H1 (cell line): ENCODE measurements at regions not wholly inside any gene's neighbourhood (a gene's known extent, or its start where the extent isn't known, plus 50 kb on each side); places are given as distances from the start of the nearest gene placed in this dataset.

Source experiments
- CTCF ChIA-PET: fragments of 300-600 bp; sonication (Branson Sonifier 250); formaldehyde crosslinking; loops from one replicate; lab custom pipeline; 2021; ENCODE audit not compliant: partially characterized antibody; lab: Charles Lee
- POLR2A ChIA-PET: fragments of 300-600 bp; sonication (Branson Sonifier 250); formaldehyde crosslinking; loops from one replicate; lab custom pipeline; 2021; ENCODE audit warnings: inconsistent platforms; ENCODE audit not compliant: partially characterized antibody; lab: Charles Lee
- DNase-seq, 2 experiments: peaks; one replicate each; pipeline versions ENCODE4 v3.0.0 to v3.0.0-alpha.2; 2010 to 2022; ENCODE audit warnings: low spot score in 2 of 2, low read depth in 1 of 2, mixed read lengths in 1 of 2
- FAIRE-seq: peaks from 2 replicates; lab custom pipeline; 2011; peaks lifted over from hg19 to GRCh38; lab: Jason Lieb, UNC
- H2AFZ ChIP-seq: 2 replicates; pipeline ENCODE4 v1.8.1; 2012; ENCODE audit warnings: low read length, inconsistent platforms
- H2AK5ac ChIP-seq: 2 replicates; pipeline ENCODE4 v1.6.1; 2013; ENCODE audit warnings: low read depth, low read length
- H2BK120ac ChIP-seq: replicated peaks from 2 replicates; pipeline ENCODE3; 2013; ENCODE audit warnings: low read depth, low read length, inconsistent platforms
- H2BK12ac ChIP-seq: 2 replicates; pipeline ENCODE4 v1.6.1; 2013; ENCODE audit warnings: low read depth, low read length
- H2BK15ac ChIP-seq: 2 replicates; pipeline ENCODE4 v1.6.1; 2013; ENCODE audit warnings: low read length
- H2BK20ac ChIP-seq: 2 replicates; pipeline ENCODE4 v1.6.1; 2013; ENCODE audit warnings: low read length
- H2BK5ac ChIP-seq: 2 replicates; pipeline ENCODE4 v1.6.1; 2013; ENCODE audit warnings: low read depth, low read length
- H3K14ac ChIP-seq: 2 replicates; pipeline ENCODE4 v1.6.1; 2013; ENCODE audit warnings: inconsistent platforms; ENCODE audit not compliant: insufficient read length
- H3K18ac ChIP-seq: 2 replicates; pipeline ENCODE4 v1.6.1; 2013; ENCODE audit warnings: low read length; ENCODE audit errors: extremely low read depth
- H3K23ac ChIP-seq: 2 replicates; pipeline ENCODE4 v1.6.1; 2013; ENCODE audit warnings: inconsistent platforms; ENCODE audit not compliant: insufficient read length
- H3K23me2 ChIP-seq: 2 replicates; pipeline ENCODE4 v1.6.1; 2013; ENCODE audit warnings: low read depth, low read length
- H3K27ac ChIP-seq: 2 replicates; pipeline ENCODE4 v1.6.1; 2011; ENCODE audit warnings: low read depth, low read length, inconsistent platforms
- H3K27me3 ChIP-seq, 4 experiments: replicated peaks in 1 of 4; 1 replicate in 1 of 4; 2 replicates in 3 of 4; pipeline versions ENCODE4 v1.6.1 to v1.8.1; 2011 to 2013; ENCODE audit warnings: low read length in 3 of 4, mild to moderate bottlenecking in 3 of 4, inconsistent platforms in 2 of 4, mixed read lengths in 2 of 4, moderate library complexity in 1 of 4; ENCODE audit not compliant: control insufficient read depth in 3 of 4, insufficient read depth in 3 of 4; ENCODE audit errors: extremely low read depth in 1 of 4
- H3K36me3 ChIP-seq, 4 experiments: 2 replicates each; pipeline versions ENCODE4 v1.6.1 to v1.8.1; 2011 to 2013; ENCODE audit warnings: mild to moderate bottlenecking in 4 of 4, low read length in 3 of 4, moderate library complexity in 2 of 4, control low read depth in 1 of 4, inconsistent platforms in 1 of 4; ENCODE audit not compliant: insufficient read depth in 4 of 4, control insufficient read depth in 2 of 4
- H3K4ac ChIP-seq: replicated peaks from 2 replicates; pipeline ENCODE3; 2013; ENCODE audit warnings: low read length, low read depth, mixed read lengths, inconsistent platforms; ENCODE audit not compliant: insufficient read length
- H3K4me1 ChIP-seq, 4 experiments: replicated peaks in 1 of 4; 1 replicate in 1 of 4; 2 replicates in 3 of 4; pipeline versions ENCODE4 v1.6.1 to v1.8.1; 2011 to 2013; ENCODE audit warnings: low read length in 3 of 4, inconsistent platforms in 2 of 4, mixed read lengths in 1 of 4; ENCODE audit not compliant: insufficient read depth in 4 of 4, control insufficient read depth in 3 of 4
- H3K4me2 ChIP-seq, 2 experiments: 2 replicates each; pipeline versions ENCODE4 v1.6.1 to v1.8.1; 2011 to 2013; ENCODE audit warnings: low read depth in 2 of 2, low read length in 2 of 2, control low read depth in 1 of 2, inconsistent platforms in 1 of 2, mild to moderate bottlenecking in 1 of 2; ENCODE audit not compliant: insufficient read depth in 1 of 2
- H3K4me3 ChIP-seq, 4 experiments: fragments of 200-600, 300-600 bp in 1 of 4; sonication (generic), shearing (Covaris generic), sonication (Bioruptor Twin) in 1 of 4; 2 replicates each; pipeline versions ENCODE4 v1.5.1 to v1.8.1; 2011 to 2016; ENCODE audit warnings: low read length in 4 of 4, low read depth in 3 of 4, control low read depth in 2 of 4, inconsistent platforms in 2 of 4, mild to moderate bottlenecking in 2 of 4, mixed read lengths in 1 of 4, moderate library complexity in 1 of 4; ENCODE audit not compliant: insufficient read depth in 2 of 4; ENCODE audit errors: extremely low read depth in 1 of 4
- H3K56ac ChIP-seq: replicated peaks from 2 replicates; pipeline ENCODE3; 2013; ENCODE audit warnings: low read depth, mild to moderate bottlenecking, mixed read lengths, low read length, inconsistent platforms; ENCODE audit not compliant: insufficient read length
- H3K79me1 ChIP-seq: 2 replicates; pipeline ENCODE4 v1.6.1; 2013; ENCODE audit warnings: low read depth, low read length, control low read depth
- H3K79me2 ChIP-seq, 2 experiments: 2 replicates each; pipeline versions ENCODE4 v1.6.1 to v1.8.1; 2012 to 2013; ENCODE audit warnings: low read length in 2 of 2, mild to moderate bottlenecking in 2 of 2, inconsistent platforms in 1 of 2; ENCODE audit not compliant: insufficient read depth in 2 of 2, control insufficient read depth in 1 of 2
- H3K9ac ChIP-seq, 4 experiments: replicated peaks in 1 of 4; 1 replicate in 1 of 4; 2 replicates in 3 of 4; pipeline versions ENCODE4 v1.6.1 to v1.8.1; 2011 to 2013; ENCODE audit warnings: low read depth in 3 of 4, low read length in 3 of 4, control low read depth in 2 of 4, mild to moderate bottlenecking in 2 of 4, moderate library complexity in 2 of 4, inconsistent platforms in 1 of 4; ENCODE audit errors: extremely low read depth in 1 of 4
- H3K9me3 ChIP-seq, 2 experiments: 2 replicates each; pipeline versions ENCODE4 v1.6.1 to v1.8.1; 2012 to 2013; ENCODE audit warnings: mild to moderate bottlenecking in 2 of 2, moderate library complexity in 2 of 2, control low read depth in 1 of 2, inconsistent platforms in 1 of 2, low read depth in 1 of 2, low read length in 1 of 2, mixed read lengths in 1 of 2; ENCODE audit not compliant: insufficient read depth in 2 of 2
- H4K20me1 ChIP-seq, 2 experiments: replicated peaks in 1 of 2; 2 replicates each; pipeline versions ENCODE3 to v1.8.1; 2011 to 2013; ENCODE audit warnings: inconsistent platforms in 2 of 2, low read length in 2 of 2, mild to moderate bottlenecking in 1 of 2; ENCODE audit not compliant: insufficient read depth in 2 of 2, control insufficient read depth in 1 of 2
- H4K5ac ChIP-seq: 2 replicates; pipeline ENCODE4 v1.6.1; 2013; ENCODE audit warnings: low read length, low read depth, mixed read lengths, inconsistent platforms; ENCODE audit not compliant: insufficient read length
- H4K8ac ChIP-seq: 2 replicates; pipeline ENCODE4 v1.8.0; 2013; ENCODE audit warnings: mild to moderate bottlenecking, moderate library complexity, low read length, inconsistent platforms; ENCODE audit not compliant: insufficient read depth; ENCODE audit errors: extremely low read depth
- H4K91ac ChIP-seq: replicated peaks from 2 replicates; pipeline ENCODE3; 2013; ENCODE audit warnings: low read length, mixed read lengths, inconsistent platforms; ENCODE audit not compliant: insufficient read length
- ASH2L ChIP-seq: fragments of 200-600, 300-600 bp; sonication (generic); IDR thresholded peaks from one replicate; pipeline ENCODE4 v1.7.1; 2017; ENCODE audit warnings: low read length
- CEBPB ChIP-seq: IDR thresholded peaks from 2 replicates; pipeline ENCODE4 v1.6.1; 2012; ENCODE audit warnings: low read depth, low read length
- CHD2 ChIP-seq: IDR thresholded peaks from 2 replicates; pipeline ENCODE4 v1.6.1; 2012; ENCODE audit warnings: low read length, improper control_type of control experiment
- FOSL1 ChIP-seq: IDR thresholded peaks from 2 replicates; pipeline ENCODE4 v1.6.1; 2011; ENCODE audit warnings: mild to moderate bottlenecking, low read depth, low read length, moderate library complexity; ENCODE audit not compliant: insufficient read depth
- GTF2F1 ChIP-seq: IDR thresholded peaks from 2 replicates; pipeline ENCODE4 v1.6.1; 2012; ENCODE audit warnings: low read depth, low read length, improper control_type of control experiment, borderline replicate concordance
- HDAC2 ChIP-seq, 2 experiments: fragments of 300-600 bp in 1 of 2; sonication (generic) in 1 of 2; IDR thresholded peaks; 2 replicates each; pipeline ENCODE4 v1.6.1; 2011 to 2012; ENCODE audit warnings: low read depth in 2 of 2, low read length in 2 of 2, mild to moderate bottlenecking in 2 of 2, moderate library complexity in 2 of 2, borderline replicate concordance in 1 of 2, inconsistent platforms in 1 of 2
- NANOG ChIP-seq: IDR thresholded peaks from 2 replicates; pipeline ENCODE4 v1.6.1; 2011; ENCODE audit warnings: low read length, low read depth, mild to moderate bottlenecking, inconsistent platforms; ENCODE audit not compliant: insufficient read depth, poor library complexity, severe bottlenecking
- RNF2 ChIP-seq: fragments of 200-900, 300-1000 bp; sonication (generic); IDR thresholded peaks from 2 replicates; pipeline ENCODE4 v1.7.1; 2016; ENCODE audit warnings: borderline replicate concordance, low read depth, mild to moderate bottlenecking, antibody characterized with exemption, low read length; ENCODE audit not compliant: poor library complexity, severe bottlenecking; ENCODE audit errors: missing control alignments
- SP2 ChIP-seq: IDR thresholded peaks from 2 replicates; pipeline ENCODE4 v1.6.1; 2012; ENCODE audit warnings: mild to moderate bottlenecking, low read length, inconsistent platforms
- SUZ12 ChIP-seq: fragments of 200-600 bp; sonication (generic); IDR thresholded peaks from 2 replicates; pipeline ENCODE4 v1.6.1; 2012; ENCODE audit warnings: mild to moderate bottlenecking, inconsistent platforms, low read length, moderate library complexity, mixed read lengths
- TAF1 ChIP-seq: IDR thresholded peaks from 2 replicates; pipeline ENCODE4 v1.6.1; 2011; ENCODE audit warnings: mild to moderate bottlenecking, low read depth, low read length
- USF2 ChIP-seq: IDR thresholded peaks from 2 replicates; pipeline ENCODE4 v1.6.1; 2011; ENCODE audit warnings: low read length, improper control_type of control experiment
- ZNF274 ChIP-seq: IDR thresholded peaks from 2 replicates; pipeline ENCODE4 v1.7.0; 2012; ENCODE audit warnings: low read length, borderline replicate concordance; ENCODE audit errors: extremely low read depth
- WGBS, 2 experiments: shearing (Covaris generic) in 1 of 2; methylation state at CpG; one replicate each; pipeline versions ENCODE4 v1.1.6 to v1.1.7; 2013 to 2015; ENCODE audit warnings: low lambda C conversion rate in 2 of 2, mixed read lengths in 2 of 2, inconsistent platforms in 1 of 2, low coverage in 1 of 2, missing lambda C conversion rate in 1 of 2; ENCODE audit not compliant: insufficient replicate concordance in 2 of 2, insufficient coverage in 1 of 2, insufficient read length in 1 of 2; ENCODE audit errors: extremely low coverage in 1 of 2, missing lambda C conversion rate in 1 of 2; 5-methylcytosine and 5-hydroxymethylcytosine counted together

- Histone ChIP-seq H4K8ac (no peak overlapping the region), H3K79me1 (no peaks in the 10 kb centered on the region), H3K4ac (no peak overlapping the region), H3K4me3 (no peak overlapping the region), H4K91ac (no peak overlapping the region), H3K14ac (peak overlapping the region; percentile 79), H4K20me1 (no peaks in the 10 kb centered on the region), H3K4me1 (no peaks in the 10 kb centered on the region), H2BK12ac (no peak overlapping the region), H3K27me3 (no peaks in the 10 kb centered on the region), H3K4me2 (no peak overlapping the region), H3K23ac (no peak overlapping the region), H3K9ac (no peak overlapping the region), H3K27ac (no peak overlapping the region), H2AFZ (no peak overlapping the region), H2BK120ac (no peak overlapping the region), H3K9me3 (no peaks in the 10 kb centered on the region), H2AK5ac (no peak overlapping the region), H3K23me2 (no peaks in the 10 kb centered on the region), H2BK5ac (no peak overlapping the region), H3K36me3 (no peaks in the 10 kb centered on the region), H2BK15ac (no peak overlapping the region), H2BK20ac (no peak overlapping the region), H3K79me2 (no peaks in the 10 kb centered on the region), H3K18ac (no peak overlapping the region), H4K5ac (no peak overlapping the region), H3K56ac (no peak overlapping the region)
- DNase-seq (no peak), FAIRE-seq (no peak)
- POLR2A ChIA-PET = no interaction called here
- CTCF ChIA-PET = no interaction called here
- 90% methylated on average over 6 of the region's 6 CpGs; no CpG with 5 or more reads in 1 of the 2 experiments for WGBS, 2 experiments
- TF ChIP-seq USF2 (no peak), CHD2 (no peak), ASH2L (no peak), SP2 (no peak), ZNF274 (no peak), TAF1 (no peak), RNF2 (no peak), NANOG (no peak), GTF2F1 (no peak), HDAC2 (IDR thresholded peaks at IDR 0.05; ENCODE audit: borderline replicate concordance in 1 of 2, low read depth in 2 of 2, low read length in 2 of 2) (no peak), SUZ12 (no peak), CEBPB (no peak), FOSL1 (no peak)
These were observed 246.2 kb downstream of the FOXO1 start for GRCh38 chr13:40420160-40420740.
